Gastrocnemius medialis (tissue), 4 donors: ENCODE measurements at regions not wholly inside any gene's neighbourhood (a gene's known extent, or its start where the extent isn't known, plus 50 kb on each side); places are given as distances from the start of the nearest gene placed in this dataset.

ENCODE experiments used
- ATAC-seq, 2 donors: fragments of 150-250 bp; one replicate each; pipeline ENCODE4 v1.9.1; 2016
- DNase-seq, 2 donors: peaks; one replicate each; pipeline ENCODE4 v3.0.0-alpha.2; 2019
- H3K27ac ChIP-seq, 4 donors: fragments of 200-600 bp; sonication (generic); 1 replicate in 1 of 4; 2 replicates in 3 of 4; pipeline ENCODE4 v1.5.1; 2016 to 2018; ENCODE audit warnings: mild to moderate bottlenecking in 2 of 4, moderate library complexity in 1 of 4
- H3K27me3 ChIP-seq, 3 donors: fragments of 200-600 bp; sonication (generic) in 2 of 3; 1 replicate in 1 of 3; 2 replicates in 2 of 3; pipeline versions ENCODE4 v1.5.1 to v1.6.0; 2016 to 2019; ENCODE audit warnings: mild to moderate bottlenecking in 1 of 3, moderate library complexity in 1 of 3
- H3K36me3 ChIP-seq, 2 donors: fragments of 200-600 bp; sonication (generic) in 1 of 2; one replicate each; pipeline ENCODE4 v1.5.1; 2017 to 2018
- H3K4me1 ChIP-seq, 2 donors: fragments of 200-600 bp; sonication (generic) in 1 of 2; one replicate each; pipeline ENCODE4 v1.5.1; 2016 to 2017; ENCODE audit warnings: mild to moderate bottlenecking in 2 of 2
- H3K4me3 ChIP-seq, 4 donors: fragments of 200-600 bp; sonication (generic) in 3 of 4; 1 replicate in 1 of 4; 2 replicates in 3 of 4; pipeline ENCODE4 v1.5.1; 2016 to 2019; ENCODE audit warnings: mild to moderate bottlenecking in 2 of 4
- H3K9me3 ChIP-seq, 3 donors: fragments of 200-600 bp; sonication (generic) in 2 of 3; 1 replicate in 1 of 3; 2 replicates in 2 of 3; pipeline ENCODE4 v1.5.1; 2016 to 2019
- POLR2A ChIP-seq, 2 donors: fragments of 450-650 bp; IDR thresholded peaks; one replicate each; pipeline ENCODE4 v1.6.1; 2017; ENCODE audit warnings: antibody characterized with exemption in 2 of 2, mild to moderate bottlenecking in 2 of 2, moderate library complexity in 2 of 2
- in situ Hi-C, 4 donors: fragments of 200-750 bp; cut with MboI; loops; one replicate each; pipeline versions ENCODE4 v1.15.0 to v1.8.0; 2017; ENCODE audit warnings: low sequenced_read_pairs in 4 of 4
- intact Hi-C: fragments of 100-400 bp; cut with DNase I; formaldehyde crosslinking; loops from one replicate; pipeline ENCODE4 v1.15.1; 2023; ENCODE audit warnings: low total_unique reads
- TF ChIP-seq, protein P1 (sequence below), 5 experiments: fragments of 450-650 bp in 3 of 5; fragments of 200-600 bp in 2 of 5; sonication (generic) in 2 of 5; IDR thresholded peaks in 4 of 5; conservative IDR thresholded peaks in 1 of 5; 1 replicate in 4 of 5; 2 replicates in 1 of 5; pipeline ENCODE4 v1.5.1; 2016 to 2019; ENCODE audit warnings: antibody characterized with exemption in 5 of 5, mild to moderate bottlenecking in 3 of 5, moderate library complexity in 3 of 5

DNA sequence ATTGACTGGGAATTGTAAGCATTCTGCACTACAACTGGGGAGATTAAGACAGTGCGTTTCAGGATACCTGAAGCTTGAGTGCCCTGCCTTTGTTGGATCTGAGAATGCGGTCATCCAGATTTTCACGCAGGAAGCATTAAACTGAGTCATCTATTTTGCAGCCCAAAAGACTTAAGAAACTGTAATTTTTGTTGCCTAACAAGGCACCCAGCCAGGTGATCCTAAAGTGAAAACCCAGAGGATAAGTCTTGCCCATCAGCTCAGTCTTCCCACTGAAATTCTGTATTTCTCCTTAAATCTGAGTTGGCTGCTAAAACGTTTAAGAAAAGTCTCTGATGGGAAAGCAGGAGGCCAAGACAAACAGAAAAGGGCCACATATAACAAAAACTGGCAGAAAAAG lies 242.5 kb upstream of the TMCO5A start:
- intact Hi-C loops, result no loop called here
- H3K27me3 ChIP-seq, result no peaks in the 10 kb centered on the region

DNA sequence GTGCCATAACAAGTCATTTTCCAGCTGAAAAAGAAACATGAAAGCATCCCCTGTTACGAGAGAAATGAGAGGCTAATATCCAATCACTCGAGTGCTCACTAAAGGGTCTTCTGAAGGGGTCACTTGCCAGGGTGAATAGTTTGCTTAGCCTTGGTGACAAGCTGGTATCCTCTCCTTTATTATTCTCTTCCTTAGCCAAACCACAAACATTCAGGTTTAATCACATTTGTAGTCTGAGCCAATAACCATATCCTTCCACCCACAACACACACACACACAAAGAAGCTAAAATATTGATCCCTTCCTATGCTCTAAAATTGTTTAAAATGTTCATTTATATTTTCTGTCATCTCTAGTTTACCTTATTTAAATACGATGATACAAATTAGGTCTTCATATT lies 240.5 kb upstream of the TMCO5A start:
- no peak for TF ChIP-seq POLR2A (IDR thresholded peaks at IDR 0.05)
- TF ChIP-seq, protein P1, sequence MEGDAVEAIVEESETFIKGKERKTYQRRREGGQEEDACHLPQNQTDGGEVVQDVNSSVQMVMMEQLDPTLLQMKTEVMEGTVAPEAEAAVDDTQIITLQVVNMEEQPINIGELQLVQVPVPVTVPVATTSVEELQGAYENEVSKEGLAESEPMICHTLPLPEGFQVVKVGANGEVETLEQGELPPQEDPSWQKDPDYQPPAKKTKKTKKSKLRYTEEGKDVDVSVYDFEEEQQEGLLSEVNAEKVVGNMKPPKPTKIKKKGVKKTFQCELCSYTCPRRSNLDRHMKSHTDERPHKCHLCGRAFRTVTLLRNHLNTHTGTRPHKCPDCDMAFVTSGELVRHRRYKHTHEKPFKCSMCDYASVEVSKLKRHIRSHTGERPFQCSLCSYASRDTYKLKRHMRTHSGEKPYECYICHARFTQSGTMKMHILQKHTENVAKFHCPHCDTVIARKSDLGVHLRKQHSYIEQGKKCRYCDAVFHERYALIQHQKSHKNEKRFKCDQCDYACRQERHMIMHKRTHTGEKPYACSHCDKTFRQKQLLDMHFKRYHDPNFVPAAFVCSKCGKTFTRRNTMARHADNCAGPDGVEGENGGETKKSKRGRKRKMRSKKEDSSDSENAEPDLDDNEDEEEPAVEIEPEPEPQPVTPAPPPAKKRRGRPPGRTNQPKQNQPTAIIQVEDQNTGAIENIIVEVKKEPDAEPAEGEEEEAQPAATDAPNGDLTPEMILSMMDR (IDR thresholded peaks at IDR 0.05 in 4 of 5, conservative IDR thresholded peaks at IDR 0.05 in 1 of 5), result no peak
- Histone ChIP-seq H3K36me3 (no peaks in the 10 kb centered on the region), H3K4me3 (no peak overlapping the region), H3K9me3 (no peaks in the 10 kb centered on the region), H3K4me1 (no peaks in the 10 kb centered on the region), H3K27ac (no peak overlapping the region), H3K27me3 (no peaks in the 10 kb centered on the region)
- no peak for DNase-seq
- intact Hi-C loops, result no loop called here
- no peak for ATAC-seq
- in situ Hi-C loops, result no loop called here

More for the DNA sequence above, 242.5 kb upstream of the TMCO5A start:
- DNase-seq (no peak), ATAC-seq (no peak)
- Histone ChIP-seq H3K27ac (no peak overlapping the region), H3K36me3 (no peaks in the 10 kb centered on the region), H3K4me3 (no peak overlapping the region), H3K4me1 (no peaks in the 10 kb centered on the region), H3K9me3 (no peaks in the 10 kb centered on the region)
- TF ChIP-seq POLR2A (IDR thresholded peaks at IDR 0.05), result no peak
- TF ChIP-seq, protein P1 (IDR thresholded peaks at IDR 0.05 in 4 of 5, conservative IDR thresholded peaks at IDR 0.05 in 1 of 5), result no peak
- in situ Hi-C loops, result no loop called here

DNA sequence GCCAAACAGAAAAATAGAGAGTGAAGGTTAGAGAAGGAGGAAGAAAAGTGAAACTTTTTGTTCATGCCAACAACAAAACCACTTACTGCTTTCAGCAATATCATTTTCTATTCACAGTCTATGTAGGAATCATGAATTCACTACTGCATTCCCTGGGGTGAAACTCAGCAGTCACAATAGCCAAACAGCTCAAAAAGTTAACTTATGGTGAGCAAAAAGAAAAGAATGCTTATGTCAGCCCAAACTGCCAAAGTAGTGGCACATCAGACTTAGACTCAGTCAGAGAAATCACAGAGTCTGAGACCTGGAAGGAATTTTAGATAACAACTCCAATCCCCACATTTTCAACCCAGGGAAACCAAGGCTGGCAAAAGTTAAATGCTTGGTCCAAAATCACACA lies 238.7 kb upstream of the TMCO5A start:
- no peaks in the 10 kb centered on the region for H3K27me3 ChIP-seq
- intact Hi-C loops, result no loop called here
- no peaks in the 10 kb centered on the region for H3K9me3 ChIP-seq
- H3K36me3 ChIP-seq, result no peaks in the 10 kb centered on the region
- no peak overlapping the region for H3K27ac ChIP-seq
- DNase-seq, result no peak
- in situ Hi-C loops, result no loop called here
- ATAC-seq, result no peak
- TF ChIP-seq, protein P1 (IDR thresholded peaks at IDR 0.05 in 4 of 5, conservative IDR thresholded peaks at IDR 0.05 in 1 of 5), result no peak
- no peak for TF ChIP-seq POLR2A (IDR thresholded peaks at IDR 0.05)
- no peak overlapping the region for H3K4me3 ChIP-seq
- H3K4me1 ChIP-seq, result no peaks in the 10 kb centered on the region

DNA sequence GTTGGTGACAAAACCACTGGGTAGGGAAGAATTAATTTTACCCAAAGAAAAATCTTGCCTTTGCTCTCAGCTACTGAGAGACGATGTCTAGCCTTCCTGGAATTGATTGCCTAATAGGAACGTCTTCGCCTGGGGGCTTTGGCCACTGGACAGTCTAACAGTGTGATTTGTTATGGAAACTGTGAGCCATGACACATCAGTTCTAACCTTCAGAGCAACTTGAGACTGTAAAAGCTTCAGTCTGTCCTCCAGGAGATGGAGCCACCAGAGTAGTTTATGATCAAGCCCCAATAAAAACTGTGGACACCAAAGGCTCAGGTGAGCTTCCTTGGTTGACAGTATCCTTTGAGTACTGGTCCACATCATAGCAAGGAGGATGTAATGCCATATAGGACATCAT lies 235.8 kb upstream of the TMCO5A start:
- no peaks in the 10 kb centered on the region for H3K4me1 ChIP-seq
- DNase-seq (no peak), ATAC-seq (no peak)
- H3K4me3 ChIP-seq, result no peak overlapping the region
- no peaks in the 10 kb centered on the region for H3K9me3 ChIP-seq
- TF ChIP-seq, protein P1 (IDR thresholded peaks at IDR 0.05 in 4 of 5, conservative IDR thresholded peaks at IDR 0.05 in 1 of 5), result no peak
- TF ChIP-seq POLR2A (IDR thresholded peaks at IDR 0.05), result no peak
- no peaks in the 10 kb centered on the region for H3K27me3 ChIP-seq
- in situ Hi-C loops (no loop called here), intact Hi-C loops (no loop called here)
- no peak overlapping the region for H3K27ac ChIP-seq
- H3K36me3 ChIP-seq, result no peaks in the 10 kb centered on the region

DNA sequence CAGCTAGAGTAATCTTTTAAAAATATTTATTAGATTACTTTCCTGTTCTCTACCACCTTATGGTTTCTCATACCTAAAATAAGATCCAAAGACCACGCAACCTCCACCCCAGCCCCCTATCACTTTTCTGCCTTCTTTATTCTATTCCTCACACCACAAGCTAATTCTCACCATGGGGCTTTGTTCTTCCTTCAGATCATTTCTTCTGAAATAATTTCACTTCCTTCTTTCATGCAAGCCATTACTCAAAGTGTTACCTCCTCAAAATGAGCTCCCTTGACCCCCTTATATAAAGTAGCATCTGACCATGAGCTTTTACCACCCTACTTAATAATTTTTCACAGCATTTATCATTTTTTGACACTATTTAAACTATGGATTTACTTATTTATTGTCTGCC lies 233.2 kb upstream of the TMCO5A start:
- ATAC-seq (no peak), DNase-seq (no peak)
- Histone ChIP-seq H3K27me3 (no peaks in the 10 kb centered on the region), H3K27ac (no peak overlapping the region), H3K36me3 (no peaks in the 10 kb centered on the region), H3K4me1 (no peaks in the 10 kb centered on the region), H3K9me3 (no peaks in the 10 kb centered on the region), H3K4me3 (no peak overlapping the region)
- intact Hi-C loops (no loop called here), in situ Hi-C loops (no loop called here)
- TF ChIP-seq POLR2A (IDR thresholded peaks at IDR 0.05), result no peak
- TF ChIP-seq, protein P1 (IDR thresholded peaks at IDR 0.05 in 4 of 5, conservative IDR thresholded peaks at IDR 0.05 in 1 of 5), result no peak
